IMR-90 (cell line): ENCODE measurements at regions not wholly inside any gene's neighbourhood (a gene's known extent, or its start where the extent isn't known, plus 50 kb on each side); places are given as distances from the start of the nearest gene placed in this dataset.

Experiments
- ATAC-seq: fragments of 200-7000 bp; cut with Tn5 transposase; 2 replicates; pipeline ENCODE4 v1.9.1; 2020; ENCODE audit warnings: low read depth, mild to moderate bottlenecking, moderate library complexity
- BruUV-seq: library from RNA; stranded (reverse); fragments of 400-500 nt; replicated peaks from 2 replicates; lab custom pipeline; 2021; lab: Mats Ljungman, UMichigan
- CTCF ChIA-PET: fragments of 300-600 bp; formaldehyde crosslinking; extraction: SDS; loops from one replicate; lab custom pipeline; 2021; ENCODE audit warnings: antibody characterized with exemption; lab: Yijun Ruan, JAX
- POLR2A ChIA-PET: fragments of 300-600 bp; sonication (Branson Sonifier 250); formaldehyde crosslinking; loops from one replicate; lab custom pipeline; 2022; ENCODE audit warnings: antibody characterized with exemption; ENCODE audit not compliant: unreplicated experiment; lab: Charles Lee
- DNase-seq: peaks from one replicate; pipeline ENCODE4 v3.0.0; 2013
- H2AFZ ChIP-seq: replicated peaks from 2 replicates; pipeline ENCODE3; 2013; ENCODE audit warnings: low read length, mild to moderate bottlenecking; ENCODE audit not compliant: poor library complexity
- H2AK5ac ChIP-seq: 2 replicates; pipeline ENCODE4 v1.6.1; 2013; ENCODE audit warnings: low read depth, low read length, inconsistent platforms
- H2AK9ac ChIP-seq: replicated peaks from 2 replicates; pipeline ENCODE3; 2013; ENCODE audit warnings: mild to moderate bottlenecking, low read depth, low read length, moderate library complexity; ENCODE audit not compliant: poor library complexity
- H2BK120ac ChIP-seq: 2 replicates; pipeline ENCODE4 v1.6.1; 2013; ENCODE audit warnings: low read depth, low read length, inconsistent platforms
- H2BK15ac ChIP-seq: 3 replicates; pipeline ENCODE4 v1.6.1; 2013; ENCODE audit warnings: low read depth, low read length, inconsistent platforms
- H2BK20ac ChIP-seq: 2 replicates; pipeline ENCODE4 v1.6.1; 2013; ENCODE audit warnings: low read depth, mild to moderate bottlenecking, inconsistent platforms, low read length, moderate library complexity
- H2BK5ac ChIP-seq: 2 replicates; pipeline ENCODE4 v1.6.1; 2013; ENCODE audit warnings: mild to moderate bottlenecking, low read depth, low read length, inconsistent platforms; ENCODE audit not compliant: poor library complexity, severe bottlenecking
- H3K14ac ChIP-seq: replicated peaks from 2 replicates; pipeline ENCODE4 v1.6.1; 2013; ENCODE audit warnings: low read depth, low read length, inconsistent platforms
- H3K18ac ChIP-seq: 2 replicates; pipeline ENCODE4 v1.6.1; 2013; ENCODE audit warnings: low read depth, low read length, control low read depth
- H3K23ac ChIP-seq: 2 replicates; pipeline ENCODE4 v1.6.1; 2013; ENCODE audit warnings: low read depth, low read length, inconsistent platforms
- H3K27ac ChIP-seq: 2 replicates; pipeline ENCODE4 v1.5.1; 2013; ENCODE audit warnings: mild to moderate bottlenecking, control low read depth, low read length; ENCODE audit not compliant: insufficient read depth
- H3K27me3 ChIP-seq: 2 replicates; pipeline ENCODE4 v1.6.1; 2013; ENCODE audit warnings: low read length; ENCODE audit not compliant: control insufficient read depth, insufficient read depth
- H3K36me3 ChIP-seq: 2 replicates; pipeline ENCODE4 v1.6.1; 2013; ENCODE audit warnings: low read length, mixed read lengths; ENCODE audit not compliant: control insufficient read depth, insufficient read depth
- H3K4ac ChIP-seq: 2 replicates; pipeline ENCODE4 v1.6.1; 2013; ENCODE audit warnings: low read depth, low read length, inconsistent platforms
- H3K4me1 ChIP-seq: 2 replicates; pipeline ENCODE4 v1.6.1; 2013; ENCODE audit warnings: low read length, mixed read lengths; ENCODE audit not compliant: control insufficient read depth, insufficient read depth
- H3K4me2 ChIP-seq: 2 replicates; pipeline ENCODE4 v1.6.1; 2013; ENCODE audit warnings: low read depth, mild to moderate bottlenecking, control low read depth, low read length, moderate library complexity
- H3K4me3 ChIP-seq: 2 replicates; pipeline ENCODE4 v1.5.1; 2013; ENCODE audit warnings: low read depth, mild to moderate bottlenecking, control low read depth, low read length, moderate library complexity; ENCODE audit not compliant: insufficient read depth
- H3K56ac ChIP-seq: 2 replicates; pipeline ENCODE4 v1.6.1; 2013; ENCODE audit warnings: low read length, inconsistent platforms; ENCODE audit not compliant: insufficient read depth; ENCODE audit errors: extremely low read depth
- H3K79me1 ChIP-seq, 2 experiments: 2 replicates each; pipeline ENCODE4 v1.6.1; 2013; ENCODE audit warnings: low read length in 2 of 2, inconsistent platforms in 1 of 2, low read depth in 1 of 2
- H3K9ac ChIP-seq: 2 replicates; pipeline ENCODE4 v1.6.1; 2013; ENCODE audit warnings: low read depth, low read length, control low read depth
- H3K9me1 ChIP-seq: 2 replicates; pipeline ENCODE4 v1.6.1; 2013; ENCODE audit warnings: low read length, inconsistent platforms; ENCODE audit not compliant: insufficient read depth
- H3K9me3 ChIP-seq: 2 replicates; pipeline ENCODE4 v1.6.1; 2013; ENCODE audit warnings: low read length; ENCODE audit not compliant: control insufficient read depth, insufficient read depth
- H4K20me1 ChIP-seq: 2 replicates; pipeline ENCODE4 v1.6.1; 2013; ENCODE audit warnings: low read length, inconsistent platforms; ENCODE audit not compliant: insufficient read depth
- H4K5ac ChIP-seq: 2 replicates; pipeline ENCODE4 v1.6.1; 2013; ENCODE audit warnings: mild to moderate bottlenecking, low read depth, low read length, control low read depth
- H4K8ac ChIP-seq, 2 experiments: 2 replicates each; pipeline ENCODE4 v1.6.1; 2013; ENCODE audit warnings: low read depth in 2 of 2, low read length in 2 of 2, control low read depth in 1 of 2, inconsistent platforms in 1 of 2
- H4K91ac ChIP-seq: 2 replicates; pipeline ENCODE4 v1.6.1; 2013; ENCODE audit warnings: low read depth, low read length, inconsistent platforms; ENCODE audit not compliant: insufficient read depth
- FOS ChIP-seq: fragments of 150-350 bp; IDR thresholded peaks from 2 replicates; pipeline ENCODE4 v1.6.1; 2016; ENCODE audit warnings: low read depth, low read length
- MXI1 ChIP-seq: IDR thresholded peaks from 2 replicates; pipeline ENCODE4 v1.6.1; 2012; ENCODE audit warnings: low read depth, mild to moderate bottlenecking, low read length, moderate library complexity, borderline replicate concordance
- NFE2L2 ChIP-seq: fragments of 150-350 bp; IDR thresholded peaks from 2 replicates; pipeline ENCODE4 v1.6.1; 2016; ENCODE audit warnings: low read depth, mild to moderate bottlenecking, low read length
- POLR2A ChIP-seq: IDR thresholded peaks from 2 replicates; pipeline ENCODE4 v1.6.1; 2012; ENCODE audit warnings: mild to moderate bottlenecking, low read depth, low read length
- WGBS, 2 experiments: methylation state at CpG; one replicate each; pipeline versions ENCODE4 v1.1.5 to v1.1.7; 2013; ENCODE audit warnings: missing lambda C conversion rate in 2 of 2; ENCODE audit not compliant: insufficient read length in 1 of 2; ENCODE audit errors: extremely low coverage in 2 of 2; 5-methylcytosine and 5-hydroxymethylcytosine counted together
- dilution Hi-C: fragments of 300-500 bp; cut with HindIII; formaldehyde crosslinking; loops from one replicate; pipeline ENCODE4 v1.14.3; 2018; ENCODE audit warnings: low sequenced_read_pairs; ENCODE audit not compliant: unreplicated experiment
- in situ Hi-C: fragments of 300-500 bp; cut with MboI; formaldehyde crosslinking; loops from 3 replicates; pipeline ENCODE4 v1.14.3; 2019; ENCODE audit warnings: low sequenced_read_pairs, inconsistent platforms, mixed read lengths
- intact Hi-C: fragments of 100-400 bp; cut with micrococcal nuclease; formaldehyde crosslinking; loops from 2 replicates; pipeline ENCODE4 v1.10.0; 2022

GRCh38 chr6:146997062-146997461 is 207.2 kb upstream of the STXBP5 start:
- Histone ChIP-seq H2BK20ac (peak overlapping the region; percentile 16; the same call in 1 of the 2 replicates), H3K9ac (no peak overlapping the region), H4K5ac (no peak overlapping the region), H3K36me3 (no peaks in the 10 kb centered on the region), H3K4me1 (peaks cover 6% of the 10 kb centered on the region), H4K91ac (no peak overlapping the region), H2BK5ac (peak overlapping the region; percentile 42), H3K4ac (no peak overlapping the region), H2AK5ac (peak overlapping the region; percentile 20; the same call in 1 of the 2 replicates), H2AK9ac (no peak overlapping the region), H3K9me3 (no peaks in the 10 kb centered on the region), H3K56ac (no peak overlapping the region), H3K14ac (no peak overlapping the region), H4K8ac (peak overlapping the region in 1 of 2 experiments; percentile 11; a peak in 1 of 4 replicates), H3K18ac (0 out of 2 replicates have a peak overlapping the region, but pooled peaks have one; percentile 7), H4K20me1 (no peaks in the 10 kb centered on the region), H3K79me1 (no peaks in the 10 kb centered on the region), H3K4me3 (no peak overlapping the region), H3K4me2 (no peak overlapping the region), H2BK120ac (peak overlapping the region; percentile 21; the same call in 1 of the 2 replicates), H2AFZ (peak overlapping the region; percentile 61), H3K27me3 (no peaks in the 10 kb centered on the region), H3K23ac (0 out of 2 replicates have a peak overlapping the region, but pooled peaks have one; percentile 1), H2BK15ac (peak overlapping the region; percentile 96; the same call in 1 of the 3 replicates), H3K9me1 (peaks cover 9% of the 10 kb centered on the region), H3K27ac (no peak overlapping the region)
- BruUV-seq: no TSS peak
- intact Hi-C loops (loop anchor here (10.0 kb wide), 1 partner anchor 208 kb away; the partner anchor contains the start of gene STXBP5), dilution Hi-C loops (no loop called here), in situ Hi-C loops (no loop called here)
- DNase-seq (peak; percentile 90), ATAC-seq (peak; percentile 91)
- CTCF ChIA-PET: no interaction called here
- WGBS, 2 experiments: no CpG with 5 or more reads among the region's 1 CpG
- TF ChIP-seq POLR2A (no peak), NFE2L2 (peak; percentile 76), FOS (peak; percentile 56; the same call in 1 of the 2 replicates), MXI1 (peak; percentile 34; the same call in 1 of the 2 replicates)
- POLR2A ChIA-PET: no interaction called here
